ENCODE measurements at regions not wholly inside any gene's neighbourhood (a gene's known extent, or its start where the extent isn't known, plus 50 kb on each side); places are given as distances from the start of the nearest gene placed in this dataset.
"Not testable (repeated sequence)": the region's sequence is repeated elsewhere in the genome, so short reads cannot be mapped to it uniquely, and the experiment has no call there.

DNA sequence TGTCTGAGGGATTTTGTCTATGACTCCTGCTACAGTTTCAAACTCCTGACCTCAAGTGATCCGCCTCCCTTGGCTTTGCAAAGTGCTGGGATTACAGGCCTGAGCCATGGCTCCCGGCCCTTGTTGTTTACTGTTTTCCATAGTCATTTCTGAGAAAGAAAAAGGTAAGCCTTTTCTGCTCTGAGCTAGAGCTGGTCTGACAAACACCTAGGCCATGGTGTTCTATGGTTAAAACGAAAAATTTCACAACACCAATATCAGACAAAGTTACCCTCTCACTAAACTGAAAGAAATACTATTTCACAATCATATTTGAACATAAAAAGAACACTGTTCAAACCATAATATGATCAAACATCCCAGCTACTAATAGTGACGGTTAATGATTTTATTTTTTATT lies 57.5 kb downstream of the PPIAL4A start:
- H3K27me3 ChIP-seq (ENCODE audit: insufficient read depth, low read length); H3K9ac ChIP-seq (ENCODE audit: extremely low read depth, insufficient read length, low read length); H3K4me1 ChIP-seq (ENCODE audit: insufficient read depth, low read length); H3K27me3 Mint-ChIP-seq (ENCODE audit: low read depth); H3K56ac ChIP-seq (ENCODE audit: insufficient read length, low read depth, low read length); H2BK15ac ChIP-seq (ENCODE audit: low read depth, low read length); H3K4me2 ChIP-seq (ENCODE audit: insufficient read depth, insufficient read length, low read length); H3K27ac ChIP-seq (ENCODE audit: insufficient read length, low read depth, low read length); H2BK20ac ChIP-seq (ENCODE audit: low read depth, low read length, poor library complexity, severe bottlenecking); H3K9me3 ChIP-seq (ENCODE audit: control insufficient read depth, low read depth, low read length); H4K5ac ChIP-seq (ENCODE audit: insufficient read length, low read depth, low read length); H3K14ac ChIP-seq (ENCODE audit: insufficient read depth, low read length); H3K79me1 ChIP-seq (ENCODE audit: insufficient read depth, low read depth, low read length, poor library complexity, severe bottlenecking); H2AFZ ChIP-seq (ENCODE audit: low read length); H4K8ac ChIP-seq (replicated peaks; ENCODE audit: insufficient read length, low read depth, low read length); H3K4ac ChIP-seq (ENCODE audit: low read depth, low read length); H3K36me3 Mint-ChIP-seq (ENCODE audit: insufficient read depth in 1 of 3, low read depth in 3 of 3); H3K79me2 ChIP-seq (ENCODE audit: insufficient read depth, low read length); H3K23me2 ChIP-seq (ENCODE audit: insufficient read length, low read depth, low read length, poor library complexity, severe bottlenecking); H3K18ac ChIP-seq (ENCODE audit: insufficient read length, low read depth, low read length); H3K4me3 Mint-ChIP-seq; H3T11ph ChIP-seq (ENCODE audit: low read length); DNase-seq; H3K9me3 Mint-ChIP-seq; H4K20me1 ChIP-seq (ENCODE audit: control insufficient read depth, insufficient read depth, insufficient read length); H4K91ac ChIP-seq (ENCODE audit: insufficient read length, low read depth, low read length); H3K23ac ChIP-seq (ENCODE audit: insufficient read length, low read depth, low read length); H2BK120ac ChIP-seq (ENCODE audit: low read depth, low read length, poor library complexity, severe bottlenecking); H2BK5ac ChIP-seq (ENCODE audit: insufficient read length, low read length); H2AK5ac ChIP-seq (ENCODE audit: insufficient read length, low read length); H2BK12ac ChIP-seq (ENCODE audit: insufficient read length, low read depth, low read length): not testable (repeated sequence)
- peak overlapping the region in 2 of 3 experiments; percentile 44 to 52; a peak in 2 of 7 replicates for H3K27ac Mint-ChIP-seq
- WGBS (ENCODE audit: extremely low coverage, insufficient read length, low lambda C conversion rate): no CpG with 5 or more reads among the region's 4 CpGs
- peaks cover 11 to 12% of the 10 kb centered on the region in 2 experiments for H3K4me1 Mint-ChIP-seq

DNA sequence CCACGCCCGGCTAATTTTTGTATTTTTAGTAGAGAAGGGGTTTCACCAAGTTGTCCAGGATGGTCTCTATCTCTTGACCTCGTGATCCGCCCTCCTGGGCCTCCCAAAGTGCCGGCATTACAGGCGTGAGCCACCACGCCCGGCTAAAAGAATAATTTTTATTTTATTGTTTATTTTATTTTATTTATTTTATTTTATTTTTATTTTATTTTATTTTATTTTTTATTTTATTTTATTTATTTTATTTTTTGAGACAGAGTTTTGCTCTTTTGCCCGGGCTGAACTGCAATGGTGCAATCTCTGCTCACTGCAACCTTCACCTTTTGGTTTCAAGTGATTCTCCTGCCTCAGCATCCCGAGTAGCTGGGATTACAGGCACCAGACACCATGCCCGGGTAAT lies 60.2 kb downstream of the PPIAL4A start:
- not testable (repeated sequence) for H3K23me2 ChIP-seq (ENCODE audit: insufficient read length, low read depth, low read length, poor library complexity, severe bottlenecking); H3K18ac ChIP-seq (ENCODE audit: insufficient read length, low read depth, low read length); H2BK12ac ChIP-seq (ENCODE audit: insufficient read length, low read depth, low read length); H3K4me3 Mint-ChIP-seq; H3K9me3 Mint-ChIP-seq; H4K20me1 ChIP-seq (ENCODE audit: control insufficient read depth, insufficient read depth, insufficient read length); H3K36me3 Mint-ChIP-seq (ENCODE audit: insufficient read depth in 1 of 3, low read depth in 3 of 3); H4K8ac ChIP-seq (replicated peaks; ENCODE audit: insufficient read length, low read depth, low read length); DNase-seq; H4K91ac ChIP-seq (ENCODE audit: insufficient read length, low read depth, low read length); H2BK5ac ChIP-seq (ENCODE audit: insufficient read length, low read length); H3K27me3 Mint-ChIP-seq (ENCODE audit: low read depth); H3K27me3 ChIP-seq (ENCODE audit: insufficient read depth, low read length); H2AK5ac ChIP-seq (ENCODE audit: insufficient read length, low read length); H3K79me2 ChIP-seq (ENCODE audit: insufficient read depth, low read length); H3K14ac ChIP-seq (ENCODE audit: insufficient read depth, low read length); H3T11ph ChIP-seq (ENCODE audit: low read length); H3K27ac ChIP-seq (ENCODE audit: insufficient read length, low read depth, low read length); H3K4me2 ChIP-seq (ENCODE audit: insufficient read depth, insufficient read length, low read length); H3K27ac Mint-ChIP-seq; H3K56ac ChIP-seq (ENCODE audit: insufficient read length, low read depth, low read length); H4K5ac ChIP-seq (ENCODE audit: insufficient read length, low read depth, low read length); H3K23ac ChIP-seq (ENCODE audit: insufficient read length, low read depth, low read length); H2AFZ ChIP-seq (ENCODE audit: low read length); H2BK20ac ChIP-seq (ENCODE audit: low read depth, low read length, poor library complexity, severe bottlenecking); H3K79me1 ChIP-seq (ENCODE audit: insufficient read depth, low read depth, low read length, poor library complexity, severe bottlenecking); H3K9me3 ChIP-seq (ENCODE audit: control insufficient read depth, low read depth, low read length); H3K4me1 ChIP-seq (ENCODE audit: insufficient read depth, low read length); H2BK120ac ChIP-seq (ENCODE audit: low read depth, low read length, poor library complexity, severe bottlenecking); H3K4ac ChIP-seq (ENCODE audit: low read depth, low read length); H2BK15ac ChIP-seq (ENCODE audit: low read depth, low read length); H3K9ac ChIP-seq (ENCODE audit: extremely low read depth, insufficient read length, low read length)
- WGBS (ENCODE audit: extremely low coverage, insufficient read length, low lambda C conversion rate): no CpG with 5 or more reads among the region's 11 CpGs
- H3K4me1 Mint-ChIP-seq: peaks cover 12 to 13% of the 10 kb centered on the region in 2 experiments
